Dedifferentiated amniotic fluid mesenchymal stem cell (primary cell): ENCODE measurements at regions not wholly inside any gene's neighbourhood (a gene's known extent, or its start where the extent isn't known, plus 50 kb on each side); places are given as distances from the start of the nearest gene placed in this dataset.
"Not testable (repeated sequence)": the region's sequence is repeated elsewhere in the genome, so short reads cannot be mapped to it uniquely, and the experiment has no call there.

Experiments
- DNase-seq: peaks from one replicate; pipeline ENCODE4 v3.0.0-alpha.2; 2016; ENCODE audit errors: extremely low spot score

DNA sequence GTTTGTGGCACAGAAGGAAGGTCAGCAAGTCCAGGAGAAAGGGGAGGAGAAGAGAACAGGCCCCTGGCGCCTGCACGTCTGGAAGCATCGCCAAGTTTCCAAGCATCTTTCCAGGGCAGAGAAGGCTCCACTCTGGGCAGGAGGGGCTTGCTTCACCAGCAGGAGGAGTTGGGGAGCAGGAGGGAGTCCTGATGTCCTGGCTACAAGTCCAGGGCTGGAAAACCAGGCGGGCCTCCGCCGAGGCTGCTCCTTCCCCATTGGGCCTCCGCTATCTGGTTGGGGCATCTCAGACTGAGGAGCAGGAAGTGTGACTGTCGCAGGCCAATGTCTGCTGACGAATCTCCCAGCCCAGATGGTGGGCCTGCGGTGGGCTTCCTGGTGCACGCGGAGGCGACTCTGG lies 421.9 kb downstream of the PREX1 start:
- no peak for DNase-seq

DNA sequence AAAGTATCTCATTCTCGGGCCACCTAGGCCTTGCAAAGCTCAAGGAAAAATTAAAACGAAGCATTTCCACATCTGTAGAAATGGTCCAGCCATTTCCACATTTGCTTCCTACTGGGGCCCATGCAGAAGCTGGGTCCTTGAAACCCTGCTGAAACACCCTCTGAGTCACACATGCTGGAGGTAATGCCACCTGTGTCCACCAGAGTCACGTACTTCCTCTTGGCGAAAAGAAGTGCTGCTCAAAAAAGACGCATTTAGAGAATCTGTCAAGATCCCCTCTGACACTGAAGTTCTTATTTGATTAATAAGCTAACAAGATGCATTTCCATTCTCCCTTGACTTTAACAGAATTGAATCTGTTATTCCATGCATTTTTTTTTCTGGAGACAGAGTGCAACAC lies 423.2 kb downstream of the PREX1 start:
- no peak for DNase-seq

DNA sequence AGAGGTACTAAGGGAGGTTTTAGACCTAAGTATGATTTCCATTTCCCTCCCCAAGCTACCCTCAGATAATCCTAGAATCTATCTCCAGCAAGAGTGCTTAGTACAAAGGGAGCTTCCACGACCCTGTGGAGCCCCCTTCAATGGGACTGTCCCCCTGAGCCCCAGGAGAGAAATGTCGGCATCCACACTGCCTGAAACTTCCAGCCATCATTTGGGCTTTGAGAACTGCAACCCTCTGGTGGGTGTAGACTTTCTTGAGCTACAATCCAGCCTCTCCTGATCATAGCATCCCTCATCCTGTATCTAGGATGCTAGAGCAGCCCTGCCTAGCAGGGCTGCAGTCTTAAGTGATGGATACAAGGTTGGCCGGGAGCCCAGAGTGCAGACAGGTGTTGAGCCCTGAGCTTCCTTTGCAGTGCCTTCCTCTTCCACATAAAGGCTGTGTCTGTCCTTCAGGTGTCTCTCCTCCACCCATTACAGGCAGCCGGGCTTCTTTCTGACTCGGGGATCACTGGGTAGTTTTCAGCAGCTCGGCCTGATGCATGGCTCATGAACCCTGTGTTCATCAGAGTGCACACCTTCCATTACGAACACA lies 424.5 kb downstream of the PREX1 start:
- no peak for DNase-seq

DNA sequence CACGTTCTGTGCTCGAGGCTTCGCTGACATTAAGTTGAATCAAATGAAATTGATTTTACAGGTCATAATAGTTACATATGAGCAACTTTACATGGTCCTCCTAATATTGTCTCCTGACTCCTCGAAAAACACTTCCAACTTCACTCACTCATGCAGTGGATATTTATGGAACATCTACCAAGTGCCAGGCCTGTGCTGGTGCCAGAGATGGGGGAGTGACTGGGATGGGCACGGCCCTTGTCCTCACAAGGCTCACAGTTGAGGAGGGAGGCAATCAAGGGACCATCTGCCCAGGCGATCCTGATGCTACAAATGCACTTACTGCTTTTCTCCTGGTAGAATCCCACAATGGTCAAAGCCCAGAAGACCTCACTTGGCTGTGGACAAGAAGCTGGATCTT lies 426.4 kb downstream of the PREX1 start:
- no peak for DNase-seq

DNA sequence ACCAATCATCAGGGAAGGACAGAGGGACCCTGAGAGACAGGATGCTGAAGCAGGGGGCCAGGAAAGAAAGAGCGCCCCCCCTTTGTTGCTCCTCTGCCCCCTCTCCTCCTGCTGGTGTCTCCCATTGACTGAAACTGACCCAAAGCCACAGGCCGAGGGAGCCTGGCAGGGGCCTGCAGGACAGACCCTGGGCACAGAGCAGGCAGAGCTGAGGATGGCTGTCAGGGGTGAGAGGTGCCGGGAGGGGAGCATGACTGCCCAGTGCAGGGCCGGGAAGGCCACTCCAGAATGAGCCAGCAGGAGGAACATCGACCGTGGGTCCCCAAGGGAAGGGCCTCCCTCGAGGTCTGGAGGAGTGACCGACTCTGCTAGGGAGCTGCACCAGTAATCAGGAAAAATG lies 427.8 kb downstream of the PREX1 start:
- DNase-seq: no peak

DNA sequence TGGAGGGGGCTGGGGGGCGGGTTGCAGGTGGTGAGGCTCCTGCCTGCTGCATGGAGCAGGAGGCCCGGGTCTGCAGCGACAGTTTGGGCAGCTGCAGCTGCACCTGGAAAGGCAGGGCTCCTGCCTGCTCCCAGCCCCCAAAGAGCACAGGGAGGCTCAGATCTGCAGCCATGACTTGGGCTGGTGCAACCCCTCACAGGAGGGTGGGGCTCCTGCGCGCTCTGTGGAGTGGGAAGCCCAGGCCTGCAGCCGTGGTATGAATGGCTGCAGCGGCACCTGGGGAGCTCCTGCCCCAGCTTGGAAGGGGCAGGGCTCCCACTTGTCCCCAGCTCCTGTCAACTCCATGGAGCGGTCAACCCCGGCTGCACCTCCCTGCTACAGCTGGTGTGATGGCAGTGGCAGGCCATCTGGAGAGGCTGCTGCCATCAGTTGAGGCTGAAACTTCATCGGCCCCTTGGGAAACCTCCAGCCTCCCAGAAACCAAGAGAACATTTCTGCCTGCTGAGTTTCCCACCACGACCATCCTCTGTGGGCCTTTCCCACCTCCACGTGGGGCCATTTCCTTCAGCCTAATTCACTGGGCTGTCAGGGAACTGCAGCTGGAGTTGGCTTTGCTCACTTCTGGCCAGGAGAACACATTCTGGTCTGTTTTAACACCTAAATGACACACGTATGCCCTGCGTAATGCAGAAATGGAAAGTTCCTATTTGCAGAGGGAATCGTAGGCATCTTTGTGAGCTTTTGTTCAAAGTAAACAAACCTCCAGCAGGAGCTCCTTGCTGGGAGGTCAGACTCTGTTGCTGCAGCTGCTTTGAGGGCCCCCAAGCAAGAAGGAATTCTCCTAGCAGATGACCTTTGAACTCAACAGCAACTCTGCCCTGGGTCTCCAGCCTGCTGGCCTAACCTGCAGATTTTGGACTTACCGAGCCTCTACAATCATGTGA lies 429.0 kb downstream of the PREX1 start:
- DNase-seq: no peak

DNA sequence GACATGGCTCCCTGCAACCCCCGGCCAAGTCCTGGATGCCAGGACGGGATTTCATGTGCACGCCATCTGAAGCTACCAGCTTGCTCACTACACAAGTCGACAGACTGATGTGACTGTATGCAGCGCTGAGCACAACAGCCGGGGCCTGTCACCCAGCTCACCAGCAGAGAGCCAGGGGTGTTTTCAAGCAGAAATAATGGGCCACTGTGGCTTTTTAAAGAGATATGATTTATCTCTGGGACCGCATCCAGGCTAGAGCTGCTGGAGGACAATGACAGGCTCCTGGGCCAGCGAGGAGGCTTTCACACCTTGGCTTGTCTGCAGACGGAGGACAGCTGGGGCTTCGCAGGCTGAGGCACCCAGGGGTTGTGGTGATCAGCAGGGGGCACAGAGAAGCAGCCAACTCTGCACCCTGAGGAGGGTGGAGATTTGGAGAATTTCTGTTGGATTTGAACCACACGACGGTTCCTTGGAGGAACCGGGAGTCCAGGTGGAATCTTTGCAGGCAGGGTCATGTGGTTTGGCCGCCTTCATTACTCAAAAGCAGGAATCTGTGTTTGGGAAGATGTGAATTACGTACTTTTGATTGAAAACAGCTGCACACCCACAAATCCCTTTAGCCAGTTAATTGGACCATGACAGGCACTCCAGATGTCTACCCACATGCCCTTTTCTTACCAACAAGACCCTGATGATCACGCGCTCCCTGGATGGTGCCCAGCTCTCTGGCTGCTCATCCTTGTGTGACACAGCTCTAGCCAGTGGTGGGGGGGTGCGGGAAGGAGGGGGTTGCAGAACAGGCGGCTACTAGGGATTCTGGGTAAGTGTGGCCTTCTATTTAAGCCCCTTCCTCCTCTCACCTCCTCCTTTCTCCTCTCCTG lies 430.6 kb downstream of the PREX1 start:
- DNase-seq: not testable (repeated sequence)

DNA sequence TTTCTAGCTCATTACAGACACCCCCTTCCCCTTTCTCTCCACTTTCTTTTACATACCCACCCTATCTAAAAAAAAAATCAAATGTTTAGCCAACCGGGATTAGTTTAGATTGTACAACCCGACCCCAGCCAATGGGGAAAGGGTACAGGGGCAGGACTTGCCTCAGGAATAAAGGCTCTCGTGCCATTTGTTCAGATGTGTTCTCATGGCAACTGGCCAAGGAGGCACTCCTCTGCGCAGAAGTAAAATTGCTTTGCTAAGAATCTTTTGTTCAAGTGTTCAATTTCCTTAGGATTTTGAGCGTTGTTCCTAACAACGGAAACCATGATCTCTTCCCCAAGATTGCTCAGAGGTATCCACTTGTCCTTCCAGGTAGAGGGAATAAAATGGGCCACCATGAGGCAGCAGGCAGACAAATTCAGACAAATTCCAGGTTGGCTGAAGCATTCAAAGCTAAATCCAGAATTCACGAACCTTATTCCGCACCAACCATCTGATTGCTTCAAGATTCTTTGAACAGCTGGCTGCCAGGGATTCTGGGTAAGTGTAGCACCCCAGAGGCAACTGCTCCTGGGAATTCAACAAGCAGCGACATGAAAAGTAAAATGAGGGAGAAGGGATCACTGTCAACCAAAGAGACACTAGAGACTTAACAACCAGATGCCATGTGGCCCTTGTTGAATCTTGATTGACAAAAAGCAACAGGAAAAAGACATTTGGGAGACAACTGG lies 431.8 kb downstream of the PREX1 start:
- no peak for DNase-seq

DNA sequence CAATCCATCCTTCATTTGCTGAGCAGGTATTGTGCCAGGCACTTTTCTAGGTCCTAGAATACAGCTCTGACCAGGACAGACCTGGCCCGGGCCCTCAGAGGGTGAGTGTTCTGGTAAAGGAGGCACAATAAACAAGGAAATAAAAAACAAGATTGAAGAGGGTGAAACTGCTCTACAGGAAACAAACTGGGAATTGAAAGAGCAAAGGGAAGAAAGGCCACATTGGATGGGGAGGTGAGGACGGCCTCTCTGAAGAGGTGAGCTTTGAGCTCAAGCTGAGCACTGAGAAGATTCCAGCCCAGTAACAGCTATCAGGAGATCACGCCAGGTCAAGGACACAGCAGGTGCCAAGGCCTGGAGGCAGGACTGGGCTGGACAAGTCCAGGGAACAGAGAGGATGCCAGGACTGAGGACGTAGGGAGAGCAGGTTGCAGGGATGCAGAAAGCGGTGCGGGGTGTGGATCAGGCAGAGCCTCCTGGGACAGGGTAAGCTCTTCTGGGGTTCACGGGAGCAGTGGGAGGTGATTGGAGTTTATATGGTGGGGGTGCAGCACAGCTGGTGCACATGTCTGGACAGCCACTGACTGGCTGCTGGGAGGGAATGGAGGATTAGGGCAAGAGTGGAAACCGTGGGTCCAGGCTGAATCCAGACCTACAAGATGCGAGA lies 433.3 kb downstream of the PREX1 start:
- DNase-seq: no peak

DNA sequence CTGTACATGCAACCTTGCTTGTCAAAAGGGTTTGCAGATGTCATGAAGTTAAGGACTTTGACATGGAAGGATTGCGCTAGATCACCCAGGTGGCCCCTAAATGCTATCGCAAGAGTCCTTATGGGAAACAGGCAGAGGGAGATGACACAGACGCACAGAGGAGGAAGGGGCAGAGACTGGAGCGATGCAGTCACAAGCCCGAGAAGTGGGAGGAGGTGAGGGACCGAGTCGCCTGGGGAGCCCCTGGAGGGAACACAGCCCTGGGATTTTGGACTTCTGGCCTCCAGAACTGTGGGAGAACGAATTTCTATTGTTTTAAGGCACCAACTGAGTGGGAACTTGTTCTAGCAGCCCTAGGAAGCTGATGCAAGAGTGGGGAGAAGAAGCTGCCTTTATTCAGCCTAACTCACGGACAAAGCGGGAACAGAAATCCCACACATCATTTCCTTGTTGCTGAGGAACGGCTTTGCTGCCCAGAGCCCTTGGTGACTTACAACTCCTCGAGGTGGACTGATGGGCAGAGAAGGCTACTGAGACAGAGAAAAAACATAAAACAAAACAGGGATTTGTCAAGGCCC lies 434.0 kb downstream of the PREX1 start:
- no peak for DNase-seq

DNA sequence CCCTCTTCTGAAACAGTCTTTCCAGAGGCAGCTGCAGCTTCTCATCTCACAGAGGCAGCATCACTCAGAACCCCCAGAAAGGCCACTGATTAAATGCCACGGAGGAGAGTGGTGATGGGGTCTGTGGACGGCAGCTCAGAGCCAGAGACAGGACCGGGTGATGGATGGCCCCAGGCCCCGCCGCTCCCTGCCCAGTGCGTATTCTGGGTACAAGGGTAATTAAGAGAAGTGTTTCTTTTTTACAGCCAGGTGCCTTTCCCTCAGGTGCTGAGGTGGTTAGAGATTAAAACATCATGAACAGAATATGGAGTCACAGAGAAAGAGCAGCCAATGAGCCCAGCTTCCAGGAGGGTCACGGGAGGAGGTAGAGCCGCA lies 434.5 kb downstream of the PREX1 start:
- no peak for DNase-seq

DNA sequence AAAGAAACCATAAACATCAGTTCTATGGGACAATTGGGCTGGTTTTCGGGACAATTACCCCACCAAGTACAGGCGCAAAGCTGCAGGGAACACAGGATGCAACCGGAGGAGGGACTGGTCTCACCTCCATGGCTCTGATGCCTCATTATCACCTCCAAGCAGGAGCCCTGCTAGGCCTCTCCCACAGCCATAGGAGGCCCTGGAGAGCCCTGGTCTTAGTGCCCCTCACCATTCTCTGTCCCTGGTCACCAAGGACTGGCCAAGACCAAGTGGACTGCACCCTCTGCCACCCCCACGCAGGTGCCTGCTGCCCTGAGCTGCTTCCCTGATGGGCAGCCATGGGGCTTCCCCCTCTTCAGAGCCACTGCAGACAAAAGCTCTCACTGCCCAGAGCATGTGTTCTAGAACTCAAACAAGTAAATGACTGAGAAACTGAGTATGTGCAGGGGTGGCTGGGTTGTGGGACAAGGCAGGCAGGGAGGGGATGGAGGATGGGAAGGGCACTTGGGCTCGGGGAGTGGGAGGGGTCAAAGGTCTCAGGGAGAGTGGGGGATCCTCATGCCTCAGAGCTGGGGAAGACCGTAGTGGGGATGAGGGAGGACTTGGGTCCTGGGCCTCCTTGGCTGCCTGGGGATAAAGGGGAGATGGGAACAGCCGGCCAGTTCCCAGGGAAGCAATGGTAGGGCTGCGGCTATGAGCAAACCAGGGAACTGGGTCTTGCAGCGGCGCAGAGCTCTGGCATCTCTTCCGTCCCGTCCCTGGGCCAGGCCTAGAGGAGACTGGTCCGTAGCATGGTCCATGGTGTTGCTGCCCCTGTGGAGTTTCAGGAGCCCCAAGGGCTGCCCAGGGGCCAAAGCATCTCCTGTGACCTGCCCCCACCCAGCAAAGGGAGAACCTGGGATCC lies 435.1 kb downstream of the PREX1 start:
- DNase-seq: no peak

DNA sequence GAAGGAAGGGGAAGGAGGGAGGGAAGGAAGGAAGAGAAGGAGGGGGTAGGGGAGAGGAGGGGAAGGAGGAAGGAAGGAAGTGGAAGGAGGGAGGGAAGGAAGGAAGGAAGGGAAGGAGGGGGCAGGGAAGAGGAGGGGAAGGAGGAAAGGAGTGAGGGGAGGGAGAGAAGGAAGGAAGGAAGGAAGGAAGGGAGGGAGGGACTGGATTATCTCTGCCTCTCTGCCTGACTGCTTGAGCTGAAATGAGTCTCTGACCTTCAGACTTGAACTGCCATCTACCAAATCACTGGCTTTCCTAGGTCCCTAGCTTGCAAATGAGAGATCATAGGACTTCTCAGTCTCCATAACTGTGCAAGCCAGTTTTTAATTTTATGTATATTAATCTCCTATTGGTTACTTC lies 436.8 kb downstream of the PREX1 start:
- no peak for DNase-seq

DNA sequence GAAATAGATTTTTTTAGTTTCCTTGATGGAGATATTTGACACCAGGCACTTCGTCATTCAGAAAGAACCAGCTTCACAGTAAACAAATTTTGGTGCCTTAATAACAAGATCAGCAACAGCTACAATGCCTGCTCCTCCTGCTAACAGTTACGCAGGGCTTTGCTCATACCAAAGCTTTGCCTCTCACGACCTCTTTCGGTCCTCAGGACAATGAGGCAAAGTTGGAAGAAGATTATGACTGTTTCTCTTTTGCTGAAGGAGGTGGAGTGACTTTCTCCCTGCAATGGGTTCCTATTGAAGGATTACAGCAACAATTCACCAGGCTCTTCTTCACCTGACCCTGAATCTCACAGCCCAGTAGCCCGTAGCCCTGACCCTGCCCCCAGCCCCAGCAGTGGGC lies 440.1 kb downstream of the PREX1 start:
- no peak for DNase-seq

DNA sequence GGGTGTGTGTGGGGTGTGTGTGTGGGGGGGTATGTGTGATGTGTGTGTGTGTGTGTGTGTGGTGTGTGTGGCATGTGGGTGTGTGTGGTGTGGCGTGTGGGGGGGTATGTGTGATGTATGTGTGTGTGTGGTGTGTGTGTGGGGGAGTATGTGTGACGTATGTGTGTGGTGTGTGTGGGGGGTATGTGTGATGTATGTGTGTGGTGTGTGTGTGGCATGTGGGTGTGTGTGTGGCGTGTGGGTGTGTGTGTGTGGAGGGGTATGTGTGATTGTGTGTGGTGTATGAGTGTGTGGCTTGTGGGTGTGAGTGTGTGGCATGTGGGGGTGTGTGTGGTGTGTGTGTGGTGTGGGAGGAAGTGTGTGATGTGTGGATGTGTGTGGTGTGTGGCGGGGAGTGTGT lies 442.3 kb downstream of the PREX1 start:
- DNase-seq: no peak

DNA sequence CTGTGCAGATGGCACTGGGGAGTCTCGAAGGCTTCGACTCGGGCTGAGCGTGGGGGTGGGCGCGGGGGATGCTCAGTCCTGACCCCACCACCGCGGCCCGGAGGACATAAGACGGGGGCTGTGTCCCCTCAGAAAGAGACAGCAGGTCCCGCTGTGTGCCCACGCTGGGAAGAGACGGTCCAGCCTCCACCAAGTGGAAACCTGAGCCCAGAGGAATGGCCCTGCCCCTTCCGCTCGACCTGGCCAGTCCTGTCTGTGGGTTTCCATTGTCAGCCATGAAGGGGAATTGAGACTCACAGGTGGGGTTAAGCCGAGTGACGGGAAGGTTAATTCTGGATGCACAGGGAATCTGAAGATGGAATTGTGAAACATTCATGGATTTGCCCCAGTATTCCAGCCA lies 442.7 kb downstream of the PREX1 start:
- no peak for DNase-seq

DNA sequence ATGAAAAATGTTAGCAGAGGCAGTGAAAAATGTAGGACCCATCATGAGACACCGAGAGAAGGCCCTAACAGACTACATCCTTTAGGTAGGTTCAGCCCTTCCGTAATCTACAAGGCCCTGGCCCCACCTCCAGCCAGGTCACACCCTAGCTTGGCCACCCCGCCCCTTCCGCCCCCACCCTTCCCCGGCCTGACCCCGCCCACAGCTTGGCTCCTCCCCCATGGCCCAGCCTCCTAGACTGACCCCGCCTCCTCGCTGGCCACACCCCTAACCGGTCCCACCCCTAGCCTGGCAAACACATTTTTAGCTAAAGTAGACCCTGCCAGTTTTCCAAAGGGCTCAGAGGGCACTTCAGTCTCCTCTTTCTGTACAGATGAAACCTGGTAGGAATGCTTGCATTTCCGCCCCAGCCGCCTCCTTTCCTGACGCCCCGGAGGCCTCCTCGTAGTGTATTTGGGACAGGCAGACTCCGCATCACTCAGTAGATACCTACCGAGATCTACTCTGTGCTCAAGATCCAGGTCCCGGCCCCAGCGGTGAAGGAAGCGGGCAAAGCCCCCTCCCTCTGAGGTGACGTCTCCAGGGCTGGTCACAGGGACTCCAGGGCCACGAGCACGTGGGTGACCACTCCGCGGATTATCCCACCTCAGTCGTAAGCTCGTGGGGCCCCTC lies 443.5 kb downstream of the PREX1 start:
- no peak for DNase-seq

DNA sequence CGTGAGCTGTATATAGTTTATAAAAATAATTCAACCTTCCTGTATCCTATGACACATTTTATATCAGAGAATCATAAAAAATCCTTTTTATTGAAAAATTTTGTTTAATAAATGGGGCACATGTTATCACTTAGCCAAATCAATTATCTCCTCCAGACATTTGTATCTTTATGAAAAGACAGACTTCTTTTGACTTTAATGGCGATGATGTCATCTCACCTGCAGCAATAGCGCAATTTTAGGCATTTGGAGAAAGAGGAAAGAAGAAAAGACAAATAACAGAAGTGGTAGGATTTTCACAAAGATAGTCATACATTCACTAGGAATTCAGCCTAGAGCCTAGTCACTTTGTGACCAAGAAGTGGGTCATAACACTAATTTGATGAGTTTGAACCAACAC lies 444.5 kb downstream of the PREX1 start:
- DNase-seq: no peak

DNA sequence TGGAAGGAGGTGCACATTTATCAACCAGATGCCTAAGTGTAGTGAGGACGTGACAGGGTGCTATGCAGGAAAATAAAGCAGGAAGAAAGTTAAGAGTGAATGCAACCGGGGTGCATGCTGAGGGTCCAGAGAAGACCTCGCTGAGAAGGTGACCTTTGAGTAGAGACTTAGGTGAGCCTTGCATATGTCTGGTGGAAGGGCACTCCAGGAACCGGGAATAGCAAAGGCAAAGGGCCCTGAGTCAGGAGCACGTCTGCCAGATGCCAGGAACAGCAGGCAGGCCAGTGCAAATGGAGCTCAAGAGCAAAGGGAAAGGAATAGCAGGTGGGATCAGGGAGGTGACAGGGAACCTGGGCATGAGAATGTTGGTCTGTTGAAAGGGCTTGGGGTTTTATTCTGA lies 445.5 kb downstream of the PREX1 start:
- DNase-seq: no peak
